ENCODE measurements at regions not wholly inside any gene's neighbourhood (a gene's known extent, or its start where the extent isn't known, plus 50 kb on each side); places are given as distances from the start of the nearest gene placed in this dataset.
"Not testable (repeated sequence)": the region's sequence is repeated elsewhere in the genome, so short reads cannot be mapped to it uniquely, and the experiment has no call there.

GRCh38 chr2:5188636-5189035, 503.5 kb upstream of the SOX11 start:
- DNase-seq (ENCODE audit: low spot score) = no peak
- in situ Hi-C loops (cut with MboI; ENCODE audit: low pct_unique_long_range_greater_than_20kb, low sequenced_read_pairs, unreplicated experiment) = no loop called here
- TF ChIP-seq CTCF (IDR thresholded peaks at IDR 0.05; ENCODE audit: extremely low read depth, insufficient read depth, missing control alignments) = no peak

- no peak for DNase-seq (ENCODE audit: low spot score)
- in situ Hi-C loops (cut with MboI; ENCODE audit: low pct_unique_long_range_greater_than_20kb, low sequenced_read_pairs, unreplicated experiment) = no loop called here
- no peak for TF ChIP-seq CTCF (IDR thresholded peaks at IDR 0.05; ENCODE audit: extremely low read depth, insufficient read depth, missing control alignments)
Measured at GRCh38 chr2:5190023-5190422, 502.2 kb upstream of the SOX11 start.

- in situ Hi-C loops (cut with MboI; ENCODE audit: low pct_unique_long_range_greater_than_20kb, low sequenced_read_pairs, unreplicated experiment) = no loop called here
- TF ChIP-seq CTCF (IDR thresholded peaks at IDR 0.05; ENCODE audit: extremely low read depth, insufficient read depth, missing control alignments) = no peak
- DNase-seq (ENCODE audit: low spot score) = no peak
Measured at GRCh38 chr2:5195636-5196035, 496.5 kb upstream of the SOX11 start.

- in situ Hi-C loops (cut with MboI; ENCODE audit: low pct_unique_long_range_greater_than_20kb, low sequenced_read_pairs, unreplicated experiment) = no loop called here
- TF ChIP-seq CTCF (IDR thresholded peaks at IDR 0.05; ENCODE audit: extremely low read depth, insufficient read depth, missing control alignments) = no peak
- no peak for DNase-seq (ENCODE audit: low spot score)
Measured at GRCh38 chr2:5203134-5203755, 488.9 kb upstream of the SOX11 start.

GRCh38 chr2:5206742-5207141, 485.4 kb upstream of the SOX11 start:
- DNase-seq (ENCODE audit: low spot score); in situ Hi-C loops (cut with MboI; ENCODE audit: low pct_unique_long_range_greater_than_20kb, low sequenced_read_pairs, unreplicated experiment): not testable (repeated sequence)

GRCh38 chr2:5215989-5216607, 476.1 kb upstream of the SOX11 start:
- in situ Hi-C loops (cut with MboI; ENCODE audit: low pct_unique_long_range_greater_than_20kb, low sequenced_read_pairs, unreplicated experiment) = no loop called here
- TF ChIP-seq CTCF (IDR thresholded peaks at IDR 0.05; ENCODE audit: extremely low read depth, insufficient read depth, missing control alignments) = no peak
- DNase-seq (ENCODE audit: low spot score) = no peak

- no peak for DNase-seq (ENCODE audit: low spot score)
- in situ Hi-C loops (cut with MboI; ENCODE audit: low pct_unique_long_range_greater_than_20kb, low sequenced_read_pairs, unreplicated experiment) = no loop called here
- TF ChIP-seq CTCF (IDR thresholded peaks at IDR 0.05; ENCODE audit: extremely low read depth, insufficient read depth, missing control alignments) = no peak
Measured at GRCh38 chr2:5227062-5227699, 465.0 kb upstream of the SOX11 start.
